SJSA1 (cell line): ENCODE measurements at regions not wholly inside any gene's neighbourhood (a gene's known extent, or its start where the extent isn't known, plus 50 kb on each side); places are given as distances from the start of the nearest gene placed in this dataset.
"Not testable (repeated sequence)": the region's sequence is repeated elsewhere in the genome, so short reads cannot be mapped to it uniquely, and the experiment has no call there.

ENCODE experiments used
- DNase-seq, 2 experiments: peaks; one replicate each; pipeline ENCODE4 v3.0.0-alpha.2; 2015 to 2020; ENCODE audit warnings: low spot score in 2 of 2, low read depth in 1 of 2
- H3K27ac ChIP-seq: fragments of 250-450 bp; sonication (Bioruptor Pico); 2 replicates; pipeline ENCODE4 v1.5.1; 2020; ENCODE audit warnings: mild to moderate bottlenecking, moderate library complexity
- H3K27me3 ChIP-seq: fragments of 250-450 bp; sonication (Bioruptor Pico); replicated peaks from 2 replicates; pipeline ENCODE4 v1.5.1; 2020; ENCODE audit warnings: mild to moderate bottlenecking, moderate library complexity
- H3K36me3 ChIP-seq: fragments of 250-450 bp; sonication (Bioruptor Pico); 2 replicates; pipeline ENCODE4 v1.5.1; 2020; ENCODE audit warnings: mild to moderate bottlenecking
- H3K4me1 ChIP-seq: fragments of 250-450 bp; sonication (Bioruptor Pico); replicated peaks from 2 replicates; pipeline ENCODE4 v1.6.1; 2021; ENCODE audit warnings: mild to moderate bottlenecking
- H3K4me3 ChIP-seq: fragments of 250-450 bp; sonication (Bioruptor Pico); 2 replicates; pipeline ENCODE4 v1.5.1; 2020; ENCODE audit warnings: mild to moderate bottlenecking
- H3K9me3 ChIP-seq: fragments of 250-450 bp; sonication (Bioruptor Pico); replicated peaks from 2 replicates; pipeline ENCODE4 v1.5.1; 2020; ENCODE audit warnings: mild to moderate bottlenecking

- Histone ChIP-seq H3K36me3 (no peaks in the 10 kb centered on the region), H3K27me3 (no peaks in the 10 kb centered on the region)
- no peak for DNase-seq
These were observed 833.0 kb upstream of the POU3F4 start for GRCh38 chrX:82675104-82675503.

DNA sequence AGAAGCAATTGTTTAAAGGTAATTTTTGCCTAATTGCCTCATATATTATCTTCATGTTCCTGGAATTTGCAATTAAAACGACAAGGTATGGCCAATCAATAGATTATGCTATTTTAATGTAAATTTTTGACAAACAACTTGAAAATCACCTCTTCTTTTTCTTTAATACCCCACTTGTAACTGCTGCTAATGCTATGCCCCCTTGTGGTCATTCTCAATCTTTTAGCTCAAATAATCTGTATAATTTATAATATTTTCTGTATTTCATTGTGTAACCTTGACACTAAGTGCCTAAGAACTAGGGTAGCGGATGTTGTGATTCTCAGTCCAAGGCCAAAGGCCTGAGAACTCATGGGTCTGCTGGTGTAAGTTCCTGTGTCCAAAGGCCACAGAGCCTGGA is 831.7 kb upstream of the POU3F4 start:
- no peak overlapping the region for H3K27ac ChIP-seq
- H3K4me1 ChIP-seq = no peaks in the 10 kb centered on the region
- no peaks in the 10 kb centered on the region for H3K36me3 ChIP-seq
- no peak for DNase-seq
- no peak overlapping the region for H3K4me3 ChIP-seq
- no peaks in the 10 kb centered on the region for H3K9me3 ChIP-seq
- no peaks in the 10 kb centered on the region for H3K27me3 ChIP-seq

More at GRCh38 chrX:82675104-82675503, 833.0 kb upstream of the POU3F4 start:
- Histone ChIP-seq H3K27ac (no peak overlapping the region), H3K4me1 (no peaks in the 10 kb centered on the region), H3K9me3 (no peaks in the 10 kb centered on the region), H3K4me3 (no peak overlapping the region)

GRCh38 chrX:82677286-82677685 is 830.8 kb upstream of the POU3F4 start:
- H3K27ac ChIP-seq = no peak overlapping the region
- H3K4me3 ChIP-seq = no peak overlapping the region
- H3K27me3 ChIP-seq = no peaks in the 10 kb centered on the region
- no peak for DNase-seq
- H3K4me1 ChIP-seq = no peaks in the 10 kb centered on the region
- no peaks in the 10 kb centered on the region for H3K9me3 ChIP-seq
- no peaks in the 10 kb centered on the region for H3K36me3 ChIP-seq

GRCh38 chrX:82692991-82693390 is 815.1 kb upstream of the POU3F4 start:
- DNase-seq = no peak
- no peaks in the 10 kb centered on the region for H3K27me3 ChIP-seq
- H3K4me3 ChIP-seq = no peak overlapping the region
- no peaks in the 10 kb centered on the region for H3K36me3 ChIP-seq
- no peaks in the 10 kb centered on the region for H3K9me3 ChIP-seq
- H3K4me1 ChIP-seq = no peaks in the 10 kb centered on the region
- no peak overlapping the region for H3K27ac ChIP-seq

GRCh38 chrX:82695066-82695465 is 813.0 kb upstream of the POU3F4 start:
- H3K9me3 ChIP-seq = no peaks in the 10 kb centered on the region
- no peaks in the 10 kb centered on the region for H3K27me3 ChIP-seq
- no peaks in the 10 kb centered on the region for H3K36me3 ChIP-seq
- no peak overlapping the region for H3K27ac ChIP-seq
- no peak overlapping the region for H3K4me3 ChIP-seq
- no peaks in the 10 kb centered on the region for H3K4me1 ChIP-seq
- peak in 1 of 2 experiments; percentile 1 for DNase-seq

DNA sequence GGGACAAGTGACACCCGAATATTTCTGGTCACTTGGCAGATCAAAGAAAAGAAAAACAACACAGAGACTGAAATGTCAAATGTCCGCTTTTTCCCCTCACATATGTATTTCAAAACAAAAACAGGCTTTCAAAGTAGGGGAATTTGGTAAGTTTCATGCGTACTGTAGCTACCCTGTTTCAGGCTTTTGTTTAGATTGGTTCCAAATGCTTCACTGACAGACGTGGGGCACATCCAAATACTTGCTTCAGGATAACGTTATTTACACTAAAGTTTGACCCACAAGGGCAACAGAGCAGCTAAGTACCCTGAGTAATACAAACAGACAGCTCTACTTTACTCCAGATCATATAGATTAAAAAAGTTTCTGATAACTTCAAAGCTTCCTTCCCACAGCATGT is 804.5 kb upstream of the POU3F4 start:
- Histone ChIP-seq H3K4me1 (no peaks in the 10 kb centered on the region), H3K36me3 (no peaks in the 10 kb centered on the region), H3K4me3 (no peak overlapping the region), H3K27me3 (no peaks in the 10 kb centered on the region), H3K9me3 (no peaks in the 10 kb centered on the region), H3K27ac (no peak overlapping the region)
- no peak for DNase-seq

GRCh38 chrX:82711457-82711856 is 796.6 kb upstream of the POU3F4 start:
- Histone ChIP-seq H3K9me3 (no peaks in the 10 kb centered on the region), H3K4me3 (no peak overlapping the region), H3K4me1 (no peaks in the 10 kb centered on the region), H3K27ac (no peak overlapping the region), H3K36me3 (no peaks in the 10 kb centered on the region), H3K27me3 (no peaks in the 10 kb centered on the region)
- no peak for DNase-seq

DNA sequence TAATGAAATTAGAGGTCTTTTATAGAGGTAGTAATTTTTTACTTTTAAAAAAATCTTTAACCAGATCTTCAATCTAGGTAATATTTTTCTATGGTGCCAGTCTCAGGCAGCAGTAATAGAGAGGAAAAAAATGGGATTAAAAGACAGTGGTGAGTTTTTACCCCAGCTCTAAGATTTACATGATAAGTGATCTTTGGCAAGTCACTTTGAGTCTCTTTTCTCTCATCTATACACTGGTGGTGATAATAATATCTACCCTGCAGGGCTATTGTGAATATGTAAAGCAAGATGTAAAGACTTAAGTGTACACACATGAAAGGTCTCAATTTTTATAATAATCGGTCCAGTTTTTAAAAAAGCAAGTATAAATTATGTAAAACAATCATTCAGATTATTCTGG is 786.2 kb upstream of the POU3F4 start:
- Histone ChIP-seq H3K27me3 (no peaks in the 10 kb centered on the region), H3K27ac (no peak overlapping the region), H3K9me3 (no peaks in the 10 kb centered on the region), H3K4me1 (peaks cover 32% of the 10 kb centered on the region), H3K4me3 (no peak overlapping the region), H3K36me3 (no peaks in the 10 kb centered on the region)
- no peak for DNase-seq

DNA sequence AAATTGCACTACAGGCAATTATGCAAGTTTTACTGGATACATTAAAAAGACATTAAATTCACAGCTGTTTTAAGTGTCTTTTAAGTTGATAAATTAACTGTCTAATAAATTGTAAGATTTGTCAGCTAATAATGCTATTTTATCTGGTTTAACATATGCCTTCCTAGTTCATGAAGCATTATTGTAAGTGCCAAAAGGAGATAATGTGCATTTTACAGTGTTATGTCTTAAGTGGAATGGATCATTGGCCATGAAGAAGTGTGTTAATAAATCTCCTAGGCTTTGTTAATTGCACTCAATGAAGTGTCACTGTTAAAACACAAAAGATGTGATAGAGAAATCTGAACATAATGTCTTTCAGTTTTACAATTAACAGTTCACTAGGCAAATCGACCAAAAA is 784.3 kb upstream of the POU3F4 start:
- H3K4me3 ChIP-seq = no peak overlapping the region
- no peaks in the 10 kb centered on the region for H3K27me3 ChIP-seq
- peaks cover 44% of the 10 kb centered on the region for H3K4me1 ChIP-seq
- no peak for DNase-seq
- H3K27ac ChIP-seq = peak overlapping the region; percentile 90; the same call in 1 of the 2 replicates
- no peaks in the 10 kb centered on the region for H3K36me3 ChIP-seq
- no peaks in the 10 kb centered on the region for H3K9me3 ChIP-seq

GRCh38 chrX:82727436-82727835 is 780.7 kb upstream of the POU3F4 start:
- not testable (repeated sequence) for H3K27me3 ChIP-seq, H3K36me3 ChIP-seq, H3K4me3 ChIP-seq, H3K9me3 ChIP-seq
- H3K27ac ChIP-seq = peak overlapping the region; percentile 90
- peak; percentile 69 to 83 for DNase-seq
- peaks cover 44% of the 10 kb centered on the region for H3K4me1 ChIP-seq

DNA sequence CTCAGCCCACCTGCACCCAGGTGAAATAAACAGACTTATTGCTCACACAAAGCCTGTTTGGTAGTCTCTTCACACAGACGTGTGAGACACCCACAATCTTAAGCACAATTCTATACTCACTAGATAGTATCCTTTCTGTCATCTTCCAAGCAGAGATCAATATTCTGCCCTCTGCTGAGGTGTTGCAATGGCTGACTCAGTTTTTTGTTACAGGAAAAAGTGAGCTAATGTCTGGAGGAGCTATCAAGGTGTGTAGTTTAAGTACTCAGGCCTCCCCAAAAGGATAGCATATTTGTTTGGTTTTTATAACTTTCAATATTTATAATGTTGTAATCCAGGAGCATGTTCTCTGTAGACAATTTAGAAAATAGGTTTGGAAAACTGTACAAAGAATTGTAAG is 775.2 kb upstream of the POU3F4 start:
- no peaks in the 10 kb centered on the region for H3K27me3 ChIP-seq
- no peaks in the 10 kb centered on the region for H3K36me3 ChIP-seq
- peaks cover 3% of the 10 kb centered on the region; the same call in 1 of the 2 replicates for H3K4me1 ChIP-seq
- no peaks in the 10 kb centered on the region for H3K9me3 ChIP-seq
- no peak overlapping the region for H3K27ac ChIP-seq
- no peak for DNase-seq
- no peak overlapping the region for H3K4me3 ChIP-seq

GRCh38 chrX:82734140-82734539 is 774.0 kb upstream of the POU3F4 start:
- Histone ChIP-seq H3K4me3 (no peak overlapping the region), H3K27me3 (no peaks in the 10 kb centered on the region), H3K36me3 (no peaks in the 10 kb centered on the region), H3K9me3 (no peaks in the 10 kb centered on the region), H3K27ac (no peak overlapping the region), H3K4me1 (no peaks in the 10 kb centered on the region)
- no peak for DNase-seq

- H3K27ac ChIP-seq, DNase-seq, H3K27me3 ChIP-seq, H3K4me1 ChIP-seq, H3K9me3 ChIP-seq, H3K36me3 ChIP-seq, H3K4me3 ChIP-seq: not testable (repeated sequence)
These were observed 769.8 kb upstream of the POU3F4 start for GRCh38 chrX:82738313-82738712.

- H3K36me3 ChIP-seq = no peaks in the 10 kb centered on the region
- H3K27ac ChIP-seq = no peak overlapping the region
- DNase-seq = no peak
- no peak overlapping the region for H3K4me3 ChIP-seq
- H3K4me1 ChIP-seq = no peaks in the 10 kb centered on the region
- no peaks in the 10 kb centered on the region for H3K27me3 ChIP-seq
- H3K9me3 ChIP-seq = no peaks in the 10 kb centered on the region
These were observed 765.7 kb upstream of the POU3F4 start for GRCh38 chrX:82742351-82742750.

DNA sequence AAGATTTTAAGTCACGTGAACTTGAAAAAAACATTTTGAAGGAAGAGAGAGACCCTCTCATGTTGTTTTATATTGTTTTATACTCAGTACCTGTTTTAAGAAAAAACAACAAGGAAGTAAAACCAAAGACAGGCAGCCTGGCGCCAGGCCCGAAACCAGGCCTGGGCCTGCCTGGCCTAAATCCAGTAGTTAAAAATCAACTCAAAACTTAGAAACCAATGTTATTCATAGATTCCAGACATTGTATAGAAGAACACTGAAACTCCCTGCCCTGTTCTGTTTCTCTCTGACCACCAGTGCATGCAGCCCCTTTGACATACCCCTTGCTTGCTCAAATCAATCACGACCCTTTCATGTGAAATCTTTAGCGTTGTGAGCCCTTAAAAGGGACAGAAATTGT is 762.4 kb upstream of the POU3F4 start:
- H3K36me3 ChIP-seq, H3K4me3 ChIP-seq, H3K27me3 ChIP-seq, DNase-seq, H3K27ac ChIP-seq, H3K9me3 ChIP-seq: not testable (repeated sequence)
- peaks cover 18% of the 10 kb centered on the region for H3K4me1 ChIP-seq
